H1 (cell line): ENCODE measurements at regions not wholly inside any gene's neighbourhood (a gene's known extent, or its start where the extent isn't known, plus 50 kb on each side); places are given as distances from the start of the nearest gene placed in this dataset.

Experiments used
- CTCF ChIA-PET: fragments of 300-600 bp; sonication (Branson Sonifier 250); formaldehyde crosslinking; loops from one replicate; lab custom pipeline; 2021; ENCODE audit not compliant: partially characterized antibody; lab: Charles Lee
- POLR2A ChIA-PET: fragments of 300-600 bp; sonication (Branson Sonifier 250); formaldehyde crosslinking; loops from one replicate; lab custom pipeline; 2021; ENCODE audit warnings: inconsistent platforms; ENCODE audit not compliant: partially characterized antibody; lab: Charles Lee
- DNase-seq, 2 experiments: peaks; one replicate each; pipeline versions ENCODE4 v3.0.0 to v3.0.0-alpha.2; 2010 to 2022; ENCODE audit warnings: low spot score in 2 of 2, low read depth in 1 of 2, mixed read lengths in 1 of 2
- FAIRE-seq: peaks from 2 replicates; lab custom pipeline; 2011; peaks lifted over from hg19 to GRCh38; lab: Jason Lieb, UNC
- H2AFZ ChIP-seq: 2 replicates; pipeline ENCODE4 v1.8.1; 2012; ENCODE audit warnings: low read length, inconsistent platforms
- H2AK5ac ChIP-seq: 2 replicates; pipeline ENCODE4 v1.6.1; 2013; ENCODE audit warnings: low read depth, low read length
- H2BK120ac ChIP-seq: replicated peaks from 2 replicates; pipeline ENCODE3; 2013; ENCODE audit warnings: low read depth, low read length, inconsistent platforms
- H2BK12ac ChIP-seq: 2 replicates; pipeline ENCODE4 v1.6.1; 2013; ENCODE audit warnings: low read depth, low read length
- H2BK15ac ChIP-seq: 2 replicates; pipeline ENCODE4 v1.6.1; 2013; ENCODE audit warnings: low read length
- H2BK20ac ChIP-seq: 2 replicates; pipeline ENCODE4 v1.6.1; 2013; ENCODE audit warnings: low read length
- H2BK5ac ChIP-seq: 2 replicates; pipeline ENCODE4 v1.6.1; 2013; ENCODE audit warnings: low read depth, low read length
- H3K14ac ChIP-seq: 2 replicates; pipeline ENCODE4 v1.6.1; 2013; ENCODE audit warnings: inconsistent platforms; ENCODE audit not compliant: insufficient read length
- H3K18ac ChIP-seq: 2 replicates; pipeline ENCODE4 v1.6.1; 2013; ENCODE audit warnings: low read length; ENCODE audit errors: extremely low read depth
- H3K23ac ChIP-seq: 2 replicates; pipeline ENCODE4 v1.6.1; 2013; ENCODE audit warnings: inconsistent platforms; ENCODE audit not compliant: insufficient read length
- H3K23me2 ChIP-seq: 2 replicates; pipeline ENCODE4 v1.6.1; 2013; ENCODE audit warnings: low read depth, low read length
- H3K27ac ChIP-seq: 2 replicates; pipeline ENCODE4 v1.6.1; 2011; ENCODE audit warnings: low read depth, low read length, inconsistent platforms
- H3K27me3 ChIP-seq, 4 experiments: replicated peaks in 1 of 4; 1 replicate in 1 of 4; 2 replicates in 3 of 4; pipeline versions ENCODE4 v1.6.1 to v1.8.1; 2011 to 2013; ENCODE audit warnings: low read length in 3 of 4, mild to moderate bottlenecking in 3 of 4, inconsistent platforms in 2 of 4, mixed read lengths in 2 of 4, moderate library complexity in 1 of 4; ENCODE audit not compliant: control insufficient read depth in 3 of 4, insufficient read depth in 3 of 4; ENCODE audit errors: extremely low read depth in 1 of 4
- H3K36me3 ChIP-seq, 4 experiments: 2 replicates each; pipeline versions ENCODE4 v1.6.1 to v1.8.1; 2011 to 2013; ENCODE audit warnings: mild to moderate bottlenecking in 4 of 4, low read length in 3 of 4, moderate library complexity in 2 of 4, control low read depth in 1 of 4, inconsistent platforms in 1 of 4; ENCODE audit not compliant: insufficient read depth in 4 of 4, control insufficient read depth in 2 of 4
- H3K4ac ChIP-seq: replicated peaks from 2 replicates; pipeline ENCODE3; 2013; ENCODE audit warnings: low read length, low read depth, mixed read lengths, inconsistent platforms; ENCODE audit not compliant: insufficient read length
- H3K4me1 ChIP-seq, 4 experiments: replicated peaks in 1 of 4; 1 replicate in 1 of 4; 2 replicates in 3 of 4; pipeline versions ENCODE4 v1.6.1 to v1.8.1; 2011 to 2013; ENCODE audit warnings: low read length in 3 of 4, inconsistent platforms in 2 of 4, mixed read lengths in 1 of 4; ENCODE audit not compliant: insufficient read depth in 4 of 4, control insufficient read depth in 3 of 4
- H3K4me2 ChIP-seq, 2 experiments: 2 replicates each; pipeline versions ENCODE4 v1.6.1 to v1.8.1; 2011 to 2013; ENCODE audit warnings: low read depth in 2 of 2, low read length in 2 of 2, control low read depth in 1 of 2, inconsistent platforms in 1 of 2, mild to moderate bottlenecking in 1 of 2; ENCODE audit not compliant: insufficient read depth in 1 of 2
- H3K4me3 ChIP-seq, 4 experiments: fragments of 200-600, 300-600 bp in 1 of 4; sonication (generic), shearing (Covaris generic), sonication (Bioruptor Twin) in 1 of 4; 2 replicates each; pipeline versions ENCODE4 v1.5.1 to v1.8.1; 2011 to 2016; ENCODE audit warnings: low read length in 4 of 4, low read depth in 3 of 4, control low read depth in 2 of 4, inconsistent platforms in 2 of 4, mild to moderate bottlenecking in 2 of 4, mixed read lengths in 1 of 4, moderate library complexity in 1 of 4; ENCODE audit not compliant: insufficient read depth in 2 of 4; ENCODE audit errors: extremely low read depth in 1 of 4
- H3K56ac ChIP-seq: replicated peaks from 2 replicates; pipeline ENCODE3; 2013; ENCODE audit warnings: low read depth, mild to moderate bottlenecking, mixed read lengths, low read length, inconsistent platforms; ENCODE audit not compliant: insufficient read length
- H3K79me1 ChIP-seq: 2 replicates; pipeline ENCODE4 v1.6.1; 2013; ENCODE audit warnings: low read depth, low read length, control low read depth
- H3K79me2 ChIP-seq, 2 experiments: 2 replicates each; pipeline versions ENCODE4 v1.6.1 to v1.8.1; 2012 to 2013; ENCODE audit warnings: low read length in 2 of 2, mild to moderate bottlenecking in 2 of 2, inconsistent platforms in 1 of 2; ENCODE audit not compliant: insufficient read depth in 2 of 2, control insufficient read depth in 1 of 2
- H3K9ac ChIP-seq, 4 experiments: replicated peaks in 1 of 4; 1 replicate in 1 of 4; 2 replicates in 3 of 4; pipeline versions ENCODE4 v1.6.1 to v1.8.1; 2011 to 2013; ENCODE audit warnings: low read depth in 3 of 4, low read length in 3 of 4, control low read depth in 2 of 4, mild to moderate bottlenecking in 2 of 4, moderate library complexity in 2 of 4, inconsistent platforms in 1 of 4; ENCODE audit errors: extremely low read depth in 1 of 4
- H3K9me3 ChIP-seq, 2 experiments: 2 replicates each; pipeline versions ENCODE4 v1.6.1 to v1.8.1; 2012 to 2013; ENCODE audit warnings: mild to moderate bottlenecking in 2 of 2, moderate library complexity in 2 of 2, control low read depth in 1 of 2, inconsistent platforms in 1 of 2, low read depth in 1 of 2, low read length in 1 of 2, mixed read lengths in 1 of 2; ENCODE audit not compliant: insufficient read depth in 2 of 2
- H4K20me1 ChIP-seq, 2 experiments: replicated peaks in 1 of 2; 2 replicates each; pipeline versions ENCODE3 to v1.8.1; 2011 to 2013; ENCODE audit warnings: inconsistent platforms in 2 of 2, low read length in 2 of 2, mild to moderate bottlenecking in 1 of 2; ENCODE audit not compliant: insufficient read depth in 2 of 2, control insufficient read depth in 1 of 2
- H4K5ac ChIP-seq: 2 replicates; pipeline ENCODE4 v1.6.1; 2013; ENCODE audit warnings: low read length, low read depth, mixed read lengths, inconsistent platforms; ENCODE audit not compliant: insufficient read length
- H4K8ac ChIP-seq: 2 replicates; pipeline ENCODE4 v1.8.0; 2013; ENCODE audit warnings: mild to moderate bottlenecking, moderate library complexity, low read length, inconsistent platforms; ENCODE audit not compliant: insufficient read depth; ENCODE audit errors: extremely low read depth
- H4K91ac ChIP-seq: replicated peaks from 2 replicates; pipeline ENCODE3; 2013; ENCODE audit warnings: low read length, mixed read lengths, inconsistent platforms; ENCODE audit not compliant: insufficient read length
- JUN ChIP-seq: IDR thresholded peaks from 2 replicates; pipeline ENCODE4 v1.6.1; 2011; ENCODE audit warnings: low read depth, mild to moderate bottlenecking, improper control_type of control experiment, low read length
- JUND ChIP-seq: IDR thresholded peaks from 2 replicates; pipeline ENCODE4 v1.6.1; 2011; ENCODE audit warnings: mild to moderate bottlenecking, improper control_type of control experiment, low read length
- MAX ChIP-seq: IDR thresholded peaks from 2 replicates; pipeline ENCODE4 v1.6.1; 2012; ENCODE audit warnings: inconsistent platforms
- NANOG ChIP-seq: IDR thresholded peaks from 2 replicates; pipeline ENCODE4 v1.6.1; 2011; ENCODE audit warnings: low read length, low read depth, mild to moderate bottlenecking, inconsistent platforms; ENCODE audit not compliant: insufficient read depth, poor library complexity, severe bottlenecking
- RFX5 ChIP-seq: IDR thresholded peaks from 2 replicates; pipeline ENCODE4 v1.6.1; 2011; ENCODE audit warnings: low read depth, low read length, improper control_type of control experiment, borderline replicate concordance
- SIX5 ChIP-seq: IDR thresholded peaks from 2 replicates; pipeline ENCODE4 v1.6.1; 2011; ENCODE audit warnings: mild to moderate bottlenecking, low read depth, low read length
- SUZ12 ChIP-seq: fragments of 200-600 bp; sonication (generic); IDR thresholded peaks from 2 replicates; pipeline ENCODE4 v1.6.1; 2012; ENCODE audit warnings: mild to moderate bottlenecking, inconsistent platforms, low read length, moderate library complexity, mixed read lengths
- TAF7 ChIP-seq: optimal IDR thresholded peaks from 2 replicates; pipeline ENCODE3; 2011; ENCODE audit warnings: low read depth, mild to moderate bottlenecking, inconsistent platforms, low read length, moderate library complexity, borderline replicate concordance
- YY1 ChIP-seq: IDR thresholded peaks from 2 replicates; pipeline ENCODE4 v1.6.1; 2011; ENCODE audit warnings: low read depth, mild to moderate bottlenecking, low read length
- WGBS, 2 experiments: shearing (Covaris generic) in 1 of 2; methylation state at CpG; one replicate each; pipeline versions ENCODE4 v1.1.6 to v1.1.7; 2013 to 2015; ENCODE audit warnings: low lambda C conversion rate in 2 of 2, mixed read lengths in 2 of 2, inconsistent platforms in 1 of 2, low coverage in 1 of 2, missing lambda C conversion rate in 1 of 2; ENCODE audit not compliant: insufficient replicate concordance in 2 of 2, insufficient coverage in 1 of 2, insufficient read length in 1 of 2; ENCODE audit errors: extremely low coverage in 1 of 2, missing lambda C conversion rate in 1 of 2; 5-methylcytosine and 5-hydroxymethylcytosine counted together
- TF ChIP-seq, protein P1 (sequence below), 3 experiments: IDR thresholded peaks; 1 replicate in 2 of 3; 2 replicates in 1 of 3; pipeline versions ENCODE4 v1.5.1 to v1.6.1; 2011; ENCODE audit warnings: low read length in 3 of 3, mild to moderate bottlenecking in 3 of 3, inconsistent platforms in 2 of 3, low read depth in 1 of 3, moderate library complexity in 1 of 3; ENCODE audit not compliant: insufficient read depth in 1 of 3; ENCODE audit errors: control extremely low read depth in 1 of 3

DNA sequence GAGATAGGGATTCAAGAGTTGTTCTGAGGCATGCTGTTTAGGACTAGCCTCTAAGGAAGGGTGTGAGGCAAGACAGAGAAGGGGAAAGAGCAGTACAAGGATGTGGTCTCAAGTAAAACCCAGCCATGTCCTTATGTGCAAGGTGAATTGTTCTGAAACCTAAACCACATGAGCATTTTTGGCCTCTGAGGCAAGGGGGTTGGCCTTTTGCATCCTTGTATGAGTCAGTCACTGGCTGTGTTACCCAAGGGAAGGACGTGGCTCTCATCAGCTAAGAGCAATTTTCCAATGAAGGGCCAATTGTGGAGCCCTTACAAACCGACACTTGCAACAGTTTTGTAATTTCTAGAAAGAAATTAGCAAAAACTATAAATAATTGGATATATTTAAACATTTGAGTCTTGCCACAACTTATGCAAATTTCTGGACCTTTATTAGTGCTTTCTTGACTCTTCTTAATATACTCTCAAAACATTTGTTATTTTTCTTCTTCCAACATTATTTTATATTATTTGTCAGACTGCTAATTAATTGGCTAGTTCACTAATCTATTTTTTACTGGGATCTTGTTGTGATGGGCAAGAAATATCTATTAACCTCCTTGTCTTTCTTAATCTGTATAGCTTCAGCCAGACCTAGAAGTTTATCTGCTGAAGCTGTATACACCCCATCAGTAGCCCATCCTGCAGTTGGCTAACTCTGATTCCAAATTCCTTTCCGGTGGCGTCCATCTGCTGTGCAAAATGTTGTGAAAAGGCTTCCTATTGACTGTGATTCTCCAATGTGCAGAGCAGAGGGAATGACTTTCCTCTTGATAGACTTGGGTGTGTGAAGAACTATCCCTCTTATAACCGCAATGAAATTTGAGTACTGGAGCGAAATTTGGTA, 97.7 kb upstream of the P2RY1 start:
- no peaks in the 10 kb centered on the region for H3K36me3 ChIP-seq
- H2AK5ac ChIP-seq: no peak overlapping the region
- H3K27me3 ChIP-seq: no peaks in the 10 kb centered on the region
- DNase-seq: no peak
- no peak overlapping the region for H3K9ac ChIP-seq
- no peak overlapping the region for H3K18ac ChIP-seq
- H3K23me2 ChIP-seq: no peaks in the 10 kb centered on the region
- H3K4me3 ChIP-seq: no peak overlapping the region
- H4K91ac ChIP-seq: no peak overlapping the region
- H2BK12ac ChIP-seq: peak overlapping the region; percentile 91; the same call in 1 of the 2 replicates
- ChIA-PET CTCF (no interaction called here), POLR2A (no interaction called here)
- H3K79me1 ChIP-seq: no peaks in the 10 kb centered on the region
- no peak overlapping the region for H2BK5ac ChIP-seq
- no peak overlapping the region for H3K4me2 ChIP-seq
- no peak overlapping the region; the same call in 1 of the 2 replicates for H2BK15ac ChIP-seq
- 76% methylated on average over 6 of the region's 6 CpGs; no CpG with 5 or more reads in 1 of the 2 experiments for WGBS, 2 experiments
- H3K79me2 ChIP-seq: no peaks in the 10 kb centered on the region
- no peak for FAIRE-seq
- H3K56ac ChIP-seq: no peak overlapping the region
- no peak overlapping the region for H4K5ac ChIP-seq
- no peak overlapping the region for H3K23ac ChIP-seq
- peak overlapping the region; percentile 99 for H2AFZ ChIP-seq
- no peak overlapping the region for H4K8ac ChIP-seq
- no peaks in the 10 kb centered on the region for H4K20me1 ChIP-seq
- H3K4me1 ChIP-seq: no peaks in the 10 kb centered on the region
- no peaks in the 10 kb centered on the region for H3K9me3 ChIP-seq
- no peak overlapping the region for H3K4ac ChIP-seq
- H2BK120ac ChIP-seq: no peak overlapping the region
- no peak overlapping the region for H3K27ac ChIP-seq
- H3K14ac ChIP-seq: no peak overlapping the region
- H2BK20ac ChIP-seq: no peak overlapping the region
- TF ChIP-seq MAX: no peak
- no peak for TF ChIP-seq JUN
- no peak for TF ChIP-seq TAF7
- no peak for TF ChIP-seq SIX5
- no peak for TF ChIP-seq NANOG
- TF ChIP-seq, protein P1, sequence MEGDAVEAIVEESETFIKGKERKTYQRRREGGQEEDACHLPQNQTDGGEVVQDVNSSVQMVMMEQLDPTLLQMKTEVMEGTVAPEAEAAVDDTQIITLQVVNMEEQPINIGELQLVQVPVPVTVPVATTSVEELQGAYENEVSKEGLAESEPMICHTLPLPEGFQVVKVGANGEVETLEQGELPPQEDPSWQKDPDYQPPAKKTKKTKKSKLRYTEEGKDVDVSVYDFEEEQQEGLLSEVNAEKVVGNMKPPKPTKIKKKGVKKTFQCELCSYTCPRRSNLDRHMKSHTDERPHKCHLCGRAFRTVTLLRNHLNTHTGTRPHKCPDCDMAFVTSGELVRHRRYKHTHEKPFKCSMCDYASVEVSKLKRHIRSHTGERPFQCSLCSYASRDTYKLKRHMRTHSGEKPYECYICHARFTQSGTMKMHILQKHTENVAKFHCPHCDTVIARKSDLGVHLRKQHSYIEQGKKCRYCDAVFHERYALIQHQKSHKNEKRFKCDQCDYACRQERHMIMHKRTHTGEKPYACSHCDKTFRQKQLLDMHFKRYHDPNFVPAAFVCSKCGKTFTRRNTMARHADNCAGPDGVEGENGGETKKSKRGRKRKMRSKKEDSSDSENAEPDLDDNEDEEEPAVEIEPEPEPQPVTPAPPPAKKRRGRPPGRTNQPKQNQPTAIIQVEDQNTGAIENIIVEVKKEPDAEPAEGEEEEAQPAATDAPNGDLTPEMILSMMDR (IDR thresholded peaks at IDR 0.05; ENCODE audit: control extremely low read depth in 1 of 3, insufficient read depth in 1 of 3, low read depth in 1 of 3, low read length in 3 of 3): no peak
- no peak for TF ChIP-seq JUND
- TF ChIP-seq RFX5: no peak
- no peak for TF ChIP-seq SUZ12
- TF ChIP-seq YY1: no peak
